Midbrain (tissue), 1 donor: ENCODE measurements at regions not wholly inside any gene's neighbourhood (a gene's known extent, or its start where the extent isn't known, plus 50 kb on each side); places are given as distances from the start of the nearest gene placed in this dataset.

Experiments
- DNase-seq: peaks from one replicate; lab custom pipeline; 2025; lab: John Stamatoyannopoulos, UW

GRCh38 chr1:34610063-34610462, 144.8 kb upstream of the GJB5 start:
- DNase-seq = no peak

DNA sequence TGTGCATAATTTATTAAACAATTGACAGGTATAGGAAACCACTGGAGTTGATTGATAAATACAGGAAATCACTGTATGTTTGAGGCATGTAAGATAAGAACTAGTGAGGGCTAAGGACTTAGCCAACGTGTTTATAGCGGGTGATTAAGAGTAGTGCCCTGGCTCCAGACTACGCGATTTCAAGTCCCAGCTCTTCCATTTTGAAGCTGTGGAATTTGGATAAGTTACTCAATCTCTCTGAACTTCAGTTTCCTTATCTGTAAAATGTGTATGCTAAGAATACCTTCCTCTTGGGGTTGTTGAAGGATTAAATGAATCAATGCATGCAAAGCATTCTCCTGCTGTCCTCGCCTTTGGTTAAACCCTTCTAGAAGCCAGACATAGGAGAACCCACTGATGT, 143.3 kb upstream of the GJB5 start:
- no peak for DNase-seq

DNA sequence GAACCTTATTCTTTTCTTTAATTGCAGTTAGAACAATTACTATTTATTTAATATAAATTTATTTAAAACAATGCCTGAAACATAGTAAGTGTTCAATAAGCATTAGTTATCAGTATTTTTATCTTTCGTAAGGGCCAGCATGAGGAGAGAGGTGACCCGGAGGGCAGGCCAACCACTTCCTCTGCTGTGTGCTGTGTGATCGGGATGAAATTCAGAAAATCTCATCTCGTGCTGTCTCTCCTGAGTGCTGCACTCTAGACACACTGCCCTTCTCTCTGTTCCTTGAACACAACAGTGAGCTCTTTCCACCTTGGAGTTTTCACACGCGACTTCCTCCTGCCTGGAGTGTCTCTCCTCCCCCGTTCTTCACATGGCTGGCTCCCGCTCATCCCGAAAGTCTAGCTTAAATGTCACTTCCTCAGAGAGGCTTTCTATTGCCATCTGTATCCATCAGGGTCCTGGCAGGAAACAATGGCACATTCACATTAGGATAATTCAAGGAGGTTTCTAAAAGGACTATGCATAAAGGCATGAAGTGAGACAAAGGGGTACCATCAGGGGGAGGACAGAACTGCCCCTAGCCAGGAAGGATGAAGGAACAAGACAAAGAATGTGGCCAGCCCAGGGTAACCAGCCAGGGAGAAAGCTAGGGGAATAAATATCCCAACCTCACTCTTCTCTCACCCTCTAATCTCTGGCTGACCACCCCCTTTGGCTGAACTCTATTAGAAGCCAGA, 142.6 kb upstream of the GJB5 start:
- no peak for DNase-seq

- no peak for DNase-seq
These were observed 137.3 kb upstream of the GJB5 start for GRCh38 chr1:34617321-34618118.

- DNase-seq = no peak
These were observed 136.5 kb upstream of the GJB5 start for GRCh38 chr1:34618381-34618780.

GRCh38 chr1:34619256-34619655, 135.6 kb upstream of the GJB5 start:
- no peak for DNase-seq

DNA sequence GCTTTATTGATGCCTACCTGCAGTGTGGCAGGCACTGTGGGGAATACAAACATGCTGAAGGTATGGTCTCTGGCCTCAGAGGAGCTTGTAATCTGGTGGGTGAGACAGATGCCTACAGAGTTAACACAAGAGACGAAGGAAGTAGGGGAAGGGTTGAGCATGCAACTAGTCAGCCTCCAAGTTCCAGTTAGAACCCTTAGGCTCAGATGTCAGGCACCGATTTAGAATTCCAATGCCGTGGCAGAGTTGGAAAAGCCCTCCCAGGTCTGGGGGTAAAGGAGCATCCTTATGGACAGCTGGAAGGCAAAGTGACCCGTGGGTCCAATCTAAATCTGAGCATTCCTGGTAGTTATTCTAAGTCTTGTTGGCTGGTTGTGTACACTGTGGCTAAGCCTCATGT, 132.9 kb upstream of the GJB5 start:
- DNase-seq = no peak

- no peak for DNase-seq
These were observed 129.3 kb upstream of the GJB5 start for GRCh38 chr1:34625521-34626015.

- no peak for DNase-seq
These were observed 127.2 kb upstream of the GJB5 start for GRCh38 chr1:34627465-34628240.

DNA sequence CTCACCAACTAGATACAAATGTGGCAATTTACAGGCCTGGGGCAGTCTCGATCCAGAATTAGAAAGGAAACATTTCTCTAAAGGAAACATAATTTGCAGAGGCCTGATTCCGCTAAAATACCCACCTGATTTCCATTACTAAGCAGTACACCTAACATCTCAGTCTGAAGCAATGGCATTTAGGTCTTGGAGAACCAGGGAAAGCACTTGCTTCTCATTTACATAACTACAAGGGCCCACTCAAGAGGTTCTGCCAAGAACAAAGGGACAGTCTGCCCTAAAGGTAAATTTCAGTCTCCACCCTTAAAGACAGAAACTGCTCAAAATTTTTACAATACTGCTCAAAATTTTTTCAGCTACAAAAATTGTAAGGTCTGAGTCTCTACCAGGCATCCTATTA, 123.7 kb upstream of the GJB5 start:
- no peak for DNase-seq

DNA sequence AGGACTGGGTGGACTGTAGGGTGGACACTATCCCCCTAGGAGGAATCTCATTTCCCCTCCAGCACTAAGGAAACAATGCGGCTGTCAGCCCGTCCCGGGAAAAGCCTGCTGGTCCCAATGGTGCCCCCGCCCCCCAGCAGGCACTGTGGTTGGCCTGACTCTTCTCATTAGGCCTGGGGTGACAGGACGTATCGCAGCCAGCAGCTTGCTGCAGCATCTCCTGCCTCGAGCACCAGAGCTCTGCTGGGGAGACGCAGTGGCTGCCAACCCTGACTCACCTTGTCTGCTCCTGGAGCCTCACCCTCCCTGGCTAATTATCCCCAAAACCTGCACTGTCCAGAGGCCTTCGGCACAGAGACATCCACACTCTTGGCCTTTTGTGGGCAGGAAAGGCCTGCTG, 115.1 kb upstream of the GJB5 start:
- no peak for DNase-seq

GRCh38 chr1:34640654-34641401, 114.0 kb upstream of the GJB5 start:
- no peak for DNase-seq

DNA sequence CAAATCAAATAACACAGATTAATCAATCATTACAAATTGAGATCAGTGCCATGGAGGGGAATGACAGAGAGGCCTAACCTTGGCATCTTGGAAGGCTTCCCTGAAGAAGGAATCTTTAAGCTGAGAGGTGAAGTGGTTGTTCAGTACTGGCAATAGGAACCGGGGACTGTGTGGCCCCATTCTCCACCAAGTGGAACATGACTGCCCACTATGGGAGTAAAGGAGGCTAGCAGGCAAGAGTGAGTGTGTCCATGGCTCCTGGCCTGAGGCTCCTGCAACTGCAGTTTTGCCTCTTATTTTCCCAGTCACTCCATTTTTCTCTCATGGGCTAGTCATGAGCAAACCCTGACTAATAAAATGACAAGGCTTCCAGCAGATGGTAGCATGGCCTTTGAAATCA, 112.2 kb upstream of the GJB5 start:
- DNase-seq = no peak

GRCh38 chr1:34645109-34645688, 109.6 kb upstream of the GJB5 start:
- DNase-seq = no peak

- no peak for DNase-seq
These were observed 108.9 kb upstream of the GJB5 start for GRCh38 chr1:34645919-34646318.

GRCh38 chr1:34648501-34648900, 106.3 kb upstream of the GJB5 start:
- DNase-seq = no peak

- DNase-seq = no peak
These were observed 104.8 kb upstream of the GJB5 start for GRCh38 chr1:34650090-34650489.

GRCh38 chr1:34650800-34651199, 104.0 kb upstream of the GJB5 start:
- DNase-seq = no peak

DNA sequence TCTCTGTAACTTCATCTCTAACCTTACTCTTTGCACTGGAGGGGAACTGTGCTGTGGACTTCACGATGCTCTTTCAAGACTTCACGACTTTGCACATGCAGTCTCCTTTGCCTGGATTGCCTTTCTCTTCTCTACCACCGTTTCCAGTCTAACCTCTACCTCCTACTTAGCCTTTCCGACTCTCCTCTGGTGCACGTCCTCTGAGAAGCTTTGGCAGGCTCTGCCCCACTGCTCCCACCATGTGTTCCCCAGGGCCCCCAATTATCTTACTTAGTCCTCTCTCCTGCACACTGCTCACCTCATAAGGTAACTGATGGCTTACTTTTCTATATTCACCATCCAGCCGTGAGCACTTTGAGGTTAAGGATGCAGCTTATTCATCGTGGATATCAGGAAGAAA, 101.7 kb upstream of the GJB5 start:
- DNase-seq = no peak

- DNase-seq = no peak
These were observed 99.5 kb upstream of the GJB5 start for GRCh38 chr1:34655206-34655874.

- no peak for DNase-seq
These were observed 99.0 kb upstream of the GJB5 start for GRCh38 chr1:34655875-34656240.
